SK-N-MC (cell line): ENCODE measurements at regions not wholly inside any gene's neighbourhood (a gene's known extent, or its start where the extent isn't known, plus 50 kb on each side); places are given as distances from the start of the nearest gene placed in this dataset.
A peak's percentile ranks its signal among the peaks of the same experiment; 100 is the strongest.
"Not testable (repeated sequence)": the region's sequence is repeated elsewhere in the genome, so short reads cannot be mapped to it uniquely, and the experiment has no call there.

ENCODE experiments used
- DNase-seq: peaks from one replicate; pipeline ENCODE4 v3.0.0-alpha.2; 2011; ENCODE audit warnings: low read depth, low spot score
- H3K27ac ChIP-seq: fragments of 200-600 bp; sonication (generic); 2 replicates; pipeline ENCODE4 v1.5.1; 2016; ENCODE audit warnings: mixed run types
- H3K36me3 ChIP-seq: fragments of 200-600 bp; sonication (generic); 2 replicates; pipeline ENCODE4 v1.6.1; 2017; ENCODE audit warnings: antibody characterized with exemption, low read length, mixed read lengths; ENCODE audit not compliant: insufficient read depth
- H3K4me3 ChIP-seq: fragments of 200-600 bp; sonication (generic); 2 replicates; pipeline ENCODE4 v1.5.1; 2016
- H3K9ac ChIP-seq: fragments of 200-600 bp; sonication (generic); 2 replicates; pipeline ENCODE4 v1.8.0; 2017; ENCODE audit warnings: mixed run types, mixed read lengths; ENCODE audit not compliant: insufficient read length
- H3K9me3 ChIP-seq: fragments of 200-600 bp; sonication (generic); 2 replicates; pipeline ENCODE4 v1.6.1; 2017; ENCODE audit warnings: low read depth, mild to moderate bottlenecking, antibody characterized with exemption, low read length, moderate library complexity, mixed read lengths
- EZH2 ChIP-seq: fragments of 200-600 bp; sonication (generic); IDR thresholded peaks from one replicate; pipeline ENCODE4 v1.6.1; 2017; ENCODE audit warnings: antibody characterized with exemption
- FOXP2 ChIP-seq: optimal IDR thresholded peaks from 2 replicates; pipeline ENCODE3; 2011; ENCODE audit warnings: mild to moderate bottlenecking, moderate library complexity; ENCODE audit not compliant: insufficient read depth; ENCODE audit errors: extremely low read length, control extremely low read depth
- POLR2AphosphoS5 ChIP-seq: IDR thresholded peaks from 2 replicates; pipeline ENCODE4 v1.6.1; 2012; ENCODE audit warnings: mild to moderate bottlenecking, low read depth, low read length, borderline replicate concordance

- peak overlapping the region; percentile 85 for H3K27ac ChIP-seq
- TF ChIP-seq EZH2 (no peak), POLR2AphosphoS5 (no peak), FOXP2 (no peak)
- H3K36me3 ChIP-seq = no peaks in the 10 kb centered on the region
- no peak overlapping the region for H3K4me3 ChIP-seq
- no peak overlapping the region for H3K9ac ChIP-seq
- DNase-seq = peak; percentile 35
- no peaks in the 10 kb centered on the region for H3K9me3 ChIP-seq
Observed at GRCh38 chr14:38950676-38951075, 152.4 kb downstream of the SEC23A start.

- no peaks in the 10 kb centered on the region for H3K36me3 ChIP-seq
- H3K9me3 ChIP-seq = no peaks in the 10 kb centered on the region
- TF ChIP-seq POLR2AphosphoS5 = no peak
- TF ChIP-seq EZH2 = no peak
- TF ChIP-seq FOXP2 = no peak
- H3K9ac ChIP-seq = no peak overlapping the region
- no peak overlapping the region for H3K27ac ChIP-seq
- DNase-seq = no peak
- no peak overlapping the region for H3K4me3 ChIP-seq
Observed at GRCh38 chr14:38948576-38948975, 154.5 kb downstream of the SEC23A start.

GRCh38 chr14:38948171-38948570 is 154.9 kb downstream of the SEC23A start:
- DNase-seq = no peak
- Histone ChIP-seq H3K27ac (no peak overlapping the region), H3K9ac (no peak overlapping the region), H3K9me3 (no peaks in the 10 kb centered on the region), H3K4me3 (no peak overlapping the region), H3K36me3 (no peaks in the 10 kb centered on the region)
- TF ChIP-seq EZH2 (no peak), POLR2AphosphoS5 (no peak)

GRCh38 chr14:38947343-38947742 is 155.7 kb downstream of the SEC23A start:
- H3K9me3 ChIP-seq = no peaks in the 10 kb centered on the region
- no peak for DNase-seq
- TF ChIP-seq EZH2 (no peak), POLR2AphosphoS5 (no peak), FOXP2 (no peak)
- H3K36me3 ChIP-seq = no peaks in the 10 kb centered on the region
- H3K27ac ChIP-seq = no peak overlapping the region
- no peak overlapping the region for H3K9ac ChIP-seq
- no peak overlapping the region for H3K4me3 ChIP-seq

GRCh38 chr14:38944691-38945090 is 158.3 kb downstream of the SEC23A start:
- Histone ChIP-seq H3K9ac (no peak overlapping the region), H3K27ac (no peak overlapping the region), H3K36me3 (no peaks in the 10 kb centered on the region), H3K9me3 (no peaks in the 10 kb centered on the region), H3K4me3 (no peak overlapping the region)
- no peak for DNase-seq
- TF ChIP-seq EZH2 (no peak), FOXP2 (no peak), POLR2AphosphoS5 (no peak)

- H3K4me3 ChIP-seq = no peak overlapping the region
- no peaks in the 10 kb centered on the region for H3K9me3 ChIP-seq
- no peak overlapping the region for H3K27ac ChIP-seq
- TF ChIP-seq POLR2AphosphoS5 (no peak), EZH2 (no peak), FOXP2 (no peak)
- no peaks in the 10 kb centered on the region for H3K36me3 ChIP-seq
- no peak overlapping the region for H3K9ac ChIP-seq
- no peak for DNase-seq
Observed at GRCh38 chr14:38941488-38941887, 161.5 kb downstream of the SEC23A start.

GRCh38 chr14:38932653-38933000 is 170.4 kb downstream of the SEC23A start:
- H3K9ac ChIP-seq, DNase-seq, H3K27ac ChIP-seq, H3K9me3 ChIP-seq, H3K36me3 ChIP-seq, H3K4me3 ChIP-seq: not testable (repeated sequence)

- no peak overlapping the region for H3K9ac ChIP-seq
Observed at GRCh38 chr14:38931969-38932652, 170.9 kb downstream of the SEC23A start.

GRCh38 chr14:38930898-38931297 is 172.1 kb downstream of the SEC23A start:
- Histone ChIP-seq H3K27ac (no peak overlapping the region), H3K4me3 (no peak overlapping the region), H3K9me3 (no peaks in the 10 kb centered on the region), H3K9ac (no peak overlapping the region), H3K36me3 (no peaks in the 10 kb centered on the region)
- TF ChIP-seq FOXP2 (no peak), EZH2 (no peak), POLR2AphosphoS5 (no peak)
- no peak for DNase-seq

More at GRCh38 chr14:38931969-38932652, 170.9 kb downstream of the SEC23A start:
- DNase-seq = no peak
- no peak for TF ChIP-seq FOXP2
- TF ChIP-seq EZH2 = no peak
- TF ChIP-seq POLR2AphosphoS5 = no peak
- no peak overlapping the region for H3K27ac ChIP-seq
- H3K9me3 ChIP-seq = no peaks in the 10 kb centered on the region
- H3K4me3 ChIP-seq = no peak overlapping the region
- no peaks in the 10 kb centered on the region for H3K36me3 ChIP-seq
